ENCODE measurements at regions not wholly inside any gene's neighbourhood (a gene's known extent, or its start where the extent isn't known, plus 50 kb on each side); places are given as distances from the start of the nearest gene placed in this dataset.

- no peaks in the 10 kb centered on the region for H3K27me3 Mint-ChIP-seq
- no peak overlapping the region for H3K27ac Mint-ChIP-seq
- no peaks in the 10 kb centered on the region for H3K36me3 Mint-ChIP-seq (ENCODE audit: low read depth)
- no peak overlapping the region for H3K4me3 Mint-ChIP-seq
- no peak for ATAC-seq (replicated peaks)
- no peaks in the 10 kb centered on the region for H3K9me3 Mint-ChIP-seq
- no peaks in the 10 kb centered on the region for H3K4me1 Mint-ChIP-seq
Measured at GRCh38 chrX:9195199-9195880, 161.4 kb upstream of the FAM9B start.

DNA sequence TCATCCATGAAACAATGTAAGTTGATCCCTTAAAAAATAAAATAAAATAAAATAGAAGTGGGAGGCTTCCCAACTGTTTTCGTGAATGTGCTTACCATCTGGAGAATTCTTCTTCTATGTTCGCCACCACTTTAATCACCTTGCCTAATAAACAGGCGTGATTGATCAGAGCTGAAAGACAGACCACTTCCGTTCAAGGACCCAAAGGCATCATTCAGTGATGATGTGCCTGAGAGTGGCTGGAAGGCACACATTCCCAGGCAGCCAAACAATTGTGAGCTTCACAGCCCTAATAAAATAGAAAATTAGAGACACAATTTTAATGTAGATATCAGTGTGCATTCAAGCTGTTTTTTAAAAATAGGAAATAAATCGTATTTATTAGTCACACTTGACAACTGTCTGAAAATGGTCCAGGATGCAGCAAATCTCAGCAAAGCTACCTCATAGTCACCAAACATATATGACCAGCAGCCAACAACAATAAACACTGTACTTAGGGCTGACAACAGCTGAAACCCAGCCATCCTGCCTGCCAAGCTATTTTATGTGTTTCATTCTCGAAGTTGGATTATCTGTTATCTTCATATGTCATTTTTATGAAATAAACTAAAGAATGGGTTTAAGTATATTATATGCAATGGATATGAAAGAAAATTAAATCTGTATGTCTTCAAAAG lies 163.2 kb upstream of the FAM9B start:
- Mint-ChIP-seq H3K27ac (no peak overlapping the region), H3K4me1 (no peaks in the 10 kb centered on the region), H3K9me3 (no peaks in the 10 kb centered on the region), H3K27me3 (no peaks in the 10 kb centered on the region), H3K4me3 (no peak overlapping the region), H3K36me3 (ENCODE audit: low read depth) (no peaks in the 10 kb centered on the region)
- ATAC-seq (replicated peaks): no peak

- peak; percentile 12 for ATAC-seq (replicated peaks)
- H3K4me1 Mint-ChIP-seq: no peaks in the 10 kb centered on the region
Measured at GRCh38 chrX:9204560-9204959, 170.6 kb upstream of the FAM9B start.

GRCh38 chrX:9205599-9206223 lies 171.8 kb upstream of the FAM9B start:
- no peak for ATAC-seq (replicated peaks)
- no peaks in the 10 kb centered on the region for H3K36me3 Mint-ChIP-seq (ENCODE audit: low read depth)
- no peak overlapping the region for H3K4me3 Mint-ChIP-seq
- H3K27ac Mint-ChIP-seq: no peak overlapping the region
- peaks cover 4% of the 10 kb centered on the region for H3K27me3 Mint-ChIP-seq
- H3K4me1 Mint-ChIP-seq: no peaks in the 10 kb centered on the region
- no peaks in the 10 kb centered on the region for H3K9me3 Mint-ChIP-seq

More at GRCh38 chrX:9204560-9204959, 170.6 kb upstream of the FAM9B start:
- no peak overlapping the region for H3K4me3 Mint-ChIP-seq
- H3K27me3 Mint-ChIP-seq: peaks cover 4% of the 10 kb centered on the region
- no peaks in the 10 kb centered on the region for H3K9me3 Mint-ChIP-seq
- H3K36me3 Mint-ChIP-seq (ENCODE audit: low read depth): no peaks in the 10 kb centered on the region
- H3K27ac Mint-ChIP-seq: no peak overlapping the region

DNA sequence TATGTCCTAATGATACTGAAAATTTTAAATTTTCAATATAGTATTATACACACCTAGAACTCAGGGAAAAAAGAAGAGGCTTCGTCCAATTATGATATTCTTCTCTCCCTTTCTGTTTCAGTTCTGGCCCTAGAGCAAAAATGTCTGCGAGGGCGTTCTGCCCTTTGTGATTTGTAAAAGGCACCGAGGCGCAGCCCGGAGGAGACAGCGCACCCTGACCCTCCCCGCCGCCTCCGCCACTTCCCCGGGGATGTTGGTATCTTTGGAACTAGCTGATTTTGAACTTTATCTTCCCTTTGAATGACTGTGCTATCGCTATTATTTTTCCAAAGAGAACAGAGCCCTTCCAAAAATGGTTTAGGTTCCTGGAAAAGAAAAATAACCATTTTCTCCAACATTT lies 173.2 kb upstream of the FAM9B start:
- Mint-ChIP-seq H3K9me3 (no peaks in the 10 kb centered on the region), H3K36me3 (ENCODE audit: low read depth) (no peaks in the 10 kb centered on the region), H3K4me3 (no peak overlapping the region)

DNA sequence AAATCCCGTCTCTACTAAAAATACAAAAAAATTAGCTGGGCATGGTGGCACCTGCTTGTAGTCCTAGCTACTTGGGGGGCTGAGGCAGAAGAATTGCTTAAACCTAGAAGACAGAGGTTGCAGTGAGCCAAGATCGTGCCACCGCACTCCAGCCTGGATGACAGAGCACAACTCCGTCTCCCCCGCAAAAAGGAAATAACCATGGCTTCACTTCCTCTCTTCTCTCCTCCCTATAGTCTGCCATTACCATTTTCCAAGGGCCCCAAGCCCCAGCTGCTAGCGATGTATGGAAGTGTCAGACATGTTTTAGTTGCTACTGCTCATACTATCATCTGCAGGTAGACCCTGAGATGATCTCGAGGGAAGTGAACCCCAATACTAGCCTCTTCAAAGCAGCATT lies 177.3 kb upstream of the FAM9B start:
- Mint-ChIP-seq H3K36me3 (ENCODE audit: low read depth) (no peaks in the 10 kb centered on the region), H3K9me3 (no peaks in the 10 kb centered on the region), H3K27me3 (peaks cover 4% of the 10 kb centered on the region), H3K4me1 (no peaks in the 10 kb centered on the region), H3K4me3 (no peak overlapping the region), H3K27ac (no peak overlapping the region)
- no peak for ATAC-seq (replicated peaks)

More for the DNA sequence above, 173.2 kb upstream of the FAM9B start:
- H3K27ac Mint-ChIP-seq: no peak overlapping the region
- no peaks in the 10 kb centered on the region for H3K4me1 Mint-ChIP-seq
- ATAC-seq (replicated peaks): no peak
- peaks cover 4% of the 10 kb centered on the region for H3K27me3 Mint-ChIP-seq

DNA sequence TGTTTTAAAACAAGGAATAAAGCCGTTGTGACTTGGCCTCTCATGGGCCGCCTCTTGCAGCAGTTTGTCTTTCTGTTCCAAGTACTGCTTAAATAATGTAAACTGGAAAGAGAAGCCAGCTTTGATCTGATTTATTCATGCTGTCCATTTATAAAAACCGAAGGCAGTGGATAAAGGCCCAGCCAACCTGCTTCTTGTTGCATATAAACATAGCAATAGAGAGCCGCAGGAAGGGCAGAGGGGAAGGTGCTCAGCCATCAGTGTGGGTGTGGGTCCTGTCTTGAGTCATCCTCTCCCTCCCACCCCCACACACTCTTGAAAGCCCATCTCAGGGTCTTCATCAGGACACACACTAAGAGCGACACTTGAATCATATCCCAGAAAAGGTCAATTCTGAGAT lies 187.9 kb upstream of the FAM9B start:
- Mint-ChIP-seq H3K4me3 (no peak overlapping the region), H3K9me3 (no peaks in the 10 kb centered on the region), H3K36me3 (ENCODE audit: low read depth) (no peaks in the 10 kb centered on the region), H3K27me3 (no peaks in the 10 kb centered on the region), H3K27ac (no peak overlapping the region), H3K4me1 (no peaks in the 10 kb centered on the region)
- no peak for ATAC-seq (replicated peaks)

DNA sequence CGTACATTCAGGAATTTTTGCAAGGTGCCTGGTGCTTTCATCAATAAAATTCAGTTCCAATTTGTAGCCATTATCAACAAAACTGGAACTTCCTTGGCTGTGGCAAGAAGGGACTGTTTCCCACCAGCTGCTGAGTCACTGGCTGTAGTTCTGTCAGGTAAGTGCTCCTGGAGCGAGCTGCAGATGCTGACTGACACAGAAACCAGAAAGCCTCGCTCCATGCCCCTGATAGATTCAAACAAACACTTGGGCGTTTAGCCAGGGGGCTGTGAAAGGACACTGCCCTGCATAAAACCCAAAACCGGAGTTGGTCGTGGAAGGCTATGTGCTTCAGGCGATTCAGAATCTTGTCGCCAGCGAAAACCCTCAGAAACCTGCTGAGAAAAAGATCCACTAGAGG lies 188.4 kb upstream of the FAM9B start:
- no peak overlapping the region for H3K27ac Mint-ChIP-seq
- no peaks in the 10 kb centered on the region for H3K4me1 Mint-ChIP-seq
- ATAC-seq (replicated peaks): no peak
- no peak overlapping the region for H3K4me3 Mint-ChIP-seq
- no peaks in the 10 kb centered on the region for H3K9me3 Mint-ChIP-seq
- no peaks in the 10 kb centered on the region for H3K36me3 Mint-ChIP-seq (ENCODE audit: low read depth)
- no peaks in the 10 kb centered on the region for H3K27me3 Mint-ChIP-seq

DNA sequence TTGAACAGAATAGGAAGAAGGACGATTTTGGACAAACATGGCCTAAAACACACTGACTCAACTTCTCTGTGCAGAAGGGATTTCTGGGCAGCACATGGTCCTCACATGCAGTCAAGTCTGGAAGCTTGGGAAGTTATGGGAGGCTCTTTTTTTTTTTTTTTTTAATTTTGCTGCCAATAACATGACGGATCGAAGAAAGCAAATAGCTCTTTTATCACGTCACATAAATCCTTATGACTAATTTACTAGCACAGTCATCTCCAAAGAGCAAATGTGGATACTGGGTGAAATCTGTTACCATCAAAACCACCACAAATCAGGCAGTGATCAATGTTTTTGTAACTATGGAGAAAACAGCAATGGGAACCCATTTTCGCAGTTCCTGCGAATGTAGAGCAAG lies 193.3 kb upstream of the FAM9B start:
- Mint-ChIP-seq H3K27me3 (no peaks in the 10 kb centered on the region), H3K4me3 (no peak overlapping the region), H3K36me3 (ENCODE audit: low read depth) (no peaks in the 10 kb centered on the region), H3K9me3 (peaks cover 3% of the 10 kb centered on the region), H3K4me1 (peaks cover 7% of the 10 kb centered on the region), H3K27ac (no peak overlapping the region)
- peak; percentile 34 for ATAC-seq (replicated peaks)

DNA sequence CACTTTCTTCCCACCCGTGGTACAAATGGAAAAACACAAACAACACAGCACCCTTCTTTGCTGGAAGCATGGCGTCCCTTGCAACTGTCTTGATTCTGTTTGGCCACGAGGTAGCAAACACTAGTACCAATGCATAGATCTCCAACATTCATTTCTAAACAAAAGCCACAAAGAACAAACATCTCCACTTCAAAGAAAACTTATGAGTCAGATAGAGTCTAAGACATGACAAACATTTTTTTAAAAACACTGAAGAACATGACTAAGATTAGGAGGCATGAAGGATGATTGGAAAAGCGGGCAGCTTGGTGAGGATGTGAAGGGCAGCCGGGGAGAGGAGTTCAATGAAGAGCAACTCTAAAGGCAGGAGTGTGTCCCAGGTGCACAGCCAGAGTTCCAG lies 197.6 kb upstream of the FAM9B start:
- Mint-ChIP-seq H3K9me3 (peaks cover 3% of the 10 kb centered on the region), H3K27ac (peak overlapping the region; percentile 6), H3K27me3 (peaks cover 3% of the 10 kb centered on the region), H3K4me1 (peaks cover 7% of the 10 kb centered on the region), H3K4me3 (no peak overlapping the region), H3K36me3 (ENCODE audit: low read depth) (no peaks in the 10 kb centered on the region)
- peak; percentile 89 for ATAC-seq (replicated peaks)

DNA sequence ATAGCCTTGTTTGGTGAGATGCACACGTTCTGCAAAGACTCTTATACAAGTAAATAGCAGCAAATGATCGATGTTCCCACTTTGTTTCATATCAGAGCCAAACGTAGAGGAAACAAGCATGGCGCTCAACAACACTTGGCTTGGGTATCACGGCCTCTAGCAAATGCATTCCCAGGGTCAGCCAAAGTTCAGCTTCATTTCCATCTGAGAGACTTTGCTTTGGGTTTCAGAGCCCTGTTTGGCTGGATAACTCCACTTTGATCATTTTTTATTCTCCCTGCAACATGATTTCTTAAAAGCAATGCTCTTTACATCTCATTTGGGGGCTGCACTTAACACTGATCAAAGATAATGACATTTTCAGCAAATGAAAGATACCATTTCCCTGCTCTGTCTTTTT lies 199.2 kb upstream of the FAM9B start:
- no peak for ATAC-seq (replicated peaks)
- Mint-ChIP-seq H3K9me3 (peaks cover 3% of the 10 kb centered on the region), H3K36me3 (ENCODE audit: low read depth) (no peaks in the 10 kb centered on the region), H3K4me3 (no peak overlapping the region), H3K27me3 (peaks cover 3% of the 10 kb centered on the region), H3K27ac (no peak overlapping the region), H3K4me1 (peaks cover 7% of the 10 kb centered on the region)

- H3K27ac Mint-ChIP-seq: no peak overlapping the region
- H3K9me3 Mint-ChIP-seq: peaks cover 3% of the 10 kb centered on the region
- no peak for ATAC-seq (replicated peaks)
- H3K4me3 Mint-ChIP-seq: no peak overlapping the region
- H3K27me3 Mint-ChIP-seq: peaks cover 3% of the 10 kb centered on the region
- peaks cover 7% of the 10 kb centered on the region for H3K4me1 Mint-ChIP-seq
- no peaks in the 10 kb centered on the region for H3K36me3 Mint-ChIP-seq (ENCODE audit: low read depth)
Measured at GRCh38 chrX:9234315-9234714, 200.4 kb upstream of the FAM9B start.

- Mint-ChIP-seq H3K27me3 (peaks cover 3% of the 10 kb centered on the region), H3K27ac (no peak overlapping the region), H3K4me1 (peaks cover 7% of the 10 kb centered on the region), H3K36me3 (ENCODE audit: low read depth) (no peaks in the 10 kb centered on the region), H3K4me3 (no peak overlapping the region), H3K9me3 (peaks cover 3% of the 10 kb centered on the region)
- ATAC-seq (replicated peaks): no peak
Measured at GRCh38 chrX:9235722-9236121, 201.8 kb upstream of the FAM9B start.

- H3K27ac Mint-ChIP-seq: no peak overlapping the region
- H3K9me3 Mint-ChIP-seq: no peaks in the 10 kb centered on the region
- no peaks in the 10 kb centered on the region for H3K27me3 Mint-ChIP-seq
- no peaks in the 10 kb centered on the region for H3K36me3 Mint-ChIP-seq (ENCODE audit: low read depth)
- H3K4me3 Mint-ChIP-seq: no peak overlapping the region
- H3K4me1 Mint-ChIP-seq: no peaks in the 10 kb centered on the region
- ATAC-seq (replicated peaks): no peak
Measured at GRCh38 chrX:9240956-9241355, 207.0 kb upstream of the FAM9B start.

DNA sequence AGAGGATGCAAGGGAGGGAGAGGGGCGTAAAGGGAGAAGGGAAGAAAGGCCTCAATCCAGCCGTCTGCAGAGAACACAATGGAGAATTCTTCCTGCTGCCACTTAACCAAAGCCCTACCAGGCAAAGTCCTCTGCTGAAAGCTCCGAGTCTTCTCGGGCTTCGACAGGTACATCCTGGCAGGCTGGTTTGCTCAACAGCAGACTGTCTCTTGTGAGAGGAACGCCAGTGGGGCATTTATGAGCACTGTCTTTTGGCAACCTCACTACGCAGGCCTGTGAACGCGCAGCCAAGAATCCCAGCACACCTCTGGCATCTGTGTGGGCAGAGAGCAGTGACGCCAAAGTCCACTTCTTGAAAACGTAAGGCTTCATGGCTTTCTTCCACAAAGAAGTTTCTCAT lies 207.5 kb upstream of the FAM9B start:
- H3K4me1 Mint-ChIP-seq: no peaks in the 10 kb centered on the region
- H3K9me3 Mint-ChIP-seq: no peaks in the 10 kb centered on the region
- no peak for ATAC-seq (replicated peaks)
- H3K27ac Mint-ChIP-seq: no peak overlapping the region
- H3K27me3 Mint-ChIP-seq: no peaks in the 10 kb centered on the region
- no peak overlapping the region for H3K4me3 Mint-ChIP-seq
- no peaks in the 10 kb centered on the region for H3K36me3 Mint-ChIP-seq (ENCODE audit: low read depth)
